ENCODE measurements at regions not wholly inside any gene's neighbourhood (a gene's known extent, or its start where the extent isn't known, plus 50 kb on each side); places are given as distances from the start of the nearest gene placed in this dataset.
"Not testable (repeated sequence)": the region's sequence is repeated elsewhere in the genome, so short reads cannot be mapped to it uniquely, and the experiment has no call there.

GRCh38 chrX:110519501-110519900, 160.9 kb downstream of the RTL9 start:
- Histone ChIP-seq H3K9ac (ENCODE audit: low read length) (no peak overlapping the region), H3K27ac (ENCODE audit: low read depth, low read length) (no peak overlapping the region), H3K9me3 (ENCODE audit: control insufficient read depth, insufficient read depth, low read depth, low read length) (no peaks in the 10 kb centered on the region)

GRCh38 chrX:110519906-110520452, 161.3 kb downstream of the RTL9 start:
- Histone ChIP-seq H3K4me1 (ENCODE audit: control insufficient read depth, insufficient read depth, low read length) (peaks cover 15% of the 10 kb centered on the region), H3K36me3 (ENCODE audit: control insufficient read depth, insufficient read depth, low read length) (no peaks in the 10 kb centered on the region), H3K27me3 (ENCODE audit: control insufficient read depth, insufficient read depth, low read length) (peaks cover 66% of the 10 kb centered on the region), H3K9ac (ENCODE audit: low read length) (no peak overlapping the region), H3K9me3 (ENCODE audit: control insufficient read depth, insufficient read depth, low read depth, low read length) (no peaks in the 10 kb centered on the region), H3K27ac (ENCODE audit: low read depth, low read length) (peak overlapping the region; percentile 63; the same call in 1 of the 2 replicates), H3K4me3 (ENCODE audit: low read depth, low read length) (peak overlapping the region; percentile 27; the same call in 1 of the 2 replicates)

More at GRCh38 chrX:110519501-110519900, 160.9 kb downstream of the RTL9 start:
- Histone ChIP-seq H3K4me1 (ENCODE audit: control insufficient read depth, insufficient read depth, low read length) (peaks cover 15% of the 10 kb centered on the region), H3K27me3 (ENCODE audit: control insufficient read depth, insufficient read depth, low read length) (peaks cover 66% of the 10 kb centered on the region), H3K36me3 (ENCODE audit: control insufficient read depth, insufficient read depth, low read length) (no peaks in the 10 kb centered on the region), H3K4me3 (ENCODE audit: low read depth, low read length) (no peak overlapping the region)

DNA sequence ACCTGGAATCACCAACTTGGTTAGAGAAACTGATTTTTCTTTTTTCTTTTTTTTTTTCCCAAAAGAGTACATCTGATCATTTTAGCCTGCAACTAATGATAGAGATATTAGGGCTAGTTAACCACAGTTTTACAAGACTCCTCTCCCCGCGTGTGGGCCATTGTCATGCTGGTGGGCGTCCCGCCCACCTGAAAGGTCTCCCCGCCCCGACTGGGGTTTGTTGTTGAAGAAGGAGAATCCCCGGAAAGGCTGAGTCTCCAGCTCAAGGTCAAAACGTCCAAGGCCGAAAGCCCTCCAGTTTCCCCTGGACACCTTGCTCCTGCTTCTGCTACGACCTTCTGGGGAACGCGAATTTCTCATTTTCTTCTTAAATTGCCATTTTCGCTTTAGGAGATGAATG, 162.0 kb downstream of the RTL9 start:
- H3K9me3 ChIP-seq (ENCODE audit: control insufficient read depth, insufficient read depth, low read depth, low read length), result not testable (repeated sequence)
- Histone ChIP-seq H3K4me3 (ENCODE audit: low read depth, low read length) (peak overlapping the region; percentile 43), H3K27me3 (ENCODE audit: control insufficient read depth, insufficient read depth, low read length) (peaks cover 62% of the 10 kb centered on the region)

DNA sequence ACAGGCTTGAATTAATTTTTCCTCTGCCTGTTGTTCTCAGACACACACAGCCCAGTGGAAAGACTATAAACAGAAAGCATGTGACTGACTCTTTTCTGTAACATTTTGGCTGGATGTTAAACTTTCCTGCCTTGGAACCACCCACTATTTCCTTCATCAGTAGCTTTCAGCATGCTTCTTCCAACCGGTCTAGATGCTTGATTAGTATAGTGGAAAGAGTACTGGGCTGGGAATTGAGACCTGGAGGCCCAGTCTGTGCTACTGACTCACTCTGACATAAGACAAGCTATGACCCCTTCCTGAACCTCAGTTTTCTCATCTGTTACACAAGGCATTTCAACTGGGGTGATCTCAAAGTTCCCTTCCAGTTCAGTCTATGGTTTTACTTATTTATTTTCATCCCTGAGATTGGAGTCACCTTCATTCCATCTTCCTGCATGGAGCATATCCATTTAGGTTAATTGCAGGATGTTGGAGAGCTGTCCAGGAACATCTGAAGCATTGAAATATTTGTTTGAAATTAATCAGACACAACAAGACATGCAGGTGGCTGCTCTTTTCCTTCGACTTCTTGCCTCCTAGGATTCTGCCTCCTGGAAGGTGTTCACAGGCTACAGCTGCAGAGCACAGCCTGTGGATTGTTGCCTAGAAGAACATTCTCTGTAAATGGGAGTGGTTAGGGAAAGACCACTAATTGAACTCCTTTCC, 173.4 kb downstream of the RTL9 start:
- Histone ChIP-seq H3K4me3 (ENCODE audit: low read depth, low read length) (no peak overlapping the region), H3K36me3 (ENCODE audit: control insufficient read depth, insufficient read depth, low read length) (no peaks in the 10 kb centered on the region), H3K9ac (ENCODE audit: low read length) (no peak overlapping the region), H3K27me3 (ENCODE audit: control insufficient read depth, insufficient read depth, low read length) (peaks cover 26% of the 10 kb centered on the region; the same call in 1 of the 2 replicates), H3K9me3 (ENCODE audit: control insufficient read depth, insufficient read depth, low read depth, low read length) (0 out of 2 replicates have a peak, but pooled peaks cover under 1% of the 10 kb centered on the region), H3K4me1 (ENCODE audit: control insufficient read depth, insufficient read depth, low read length) (no peaks in the 10 kb centered on the region), H3K27ac (ENCODE audit: low read depth, low read length) (no peak overlapping the region)

More for the DNA sequence above, 162.0 kb downstream of the RTL9 start:
- not testable (repeated sequence) for H3K36me3 ChIP-seq (ENCODE audit: control insufficient read depth, insufficient read depth, low read length); H3K27ac ChIP-seq (ENCODE audit: low read depth, low read length)
- H3K9ac ChIP-seq (ENCODE audit: low read length), result peak overlapping the region; percentile 34
- H3K4me1 ChIP-seq (ENCODE audit: control insufficient read depth, insufficient read depth, low read length), result peaks cover 15% of the 10 kb centered on the region

DNA sequence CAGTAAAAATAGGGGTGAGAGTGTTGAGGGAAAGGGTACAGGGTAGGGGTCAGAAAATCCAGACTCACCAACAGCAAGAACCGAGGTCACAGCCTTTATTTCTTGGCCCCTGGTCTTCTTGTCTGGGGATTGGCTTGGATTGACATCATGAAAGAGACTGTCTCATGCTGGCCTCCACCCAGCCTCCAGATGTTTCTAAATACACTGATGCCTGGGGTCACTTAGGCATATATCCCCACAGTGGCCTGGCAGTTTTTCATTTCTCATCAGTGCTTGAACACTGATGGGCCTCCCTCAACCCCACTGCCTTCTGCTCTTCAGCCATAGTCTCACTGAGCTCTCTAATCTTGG, 173.9 kb downstream of the RTL9 start:
- H3K4me3 ChIP-seq (ENCODE audit: low read depth, low read length), result no peak overlapping the region
- H3K27me3 ChIP-seq (ENCODE audit: control insufficient read depth, insufficient read depth, low read length), result peaks cover 26% of the 10 kb centered on the region; the same call in 1 of the 2 replicates
- no peak overlapping the region for H3K9ac ChIP-seq (ENCODE audit: low read length)
- H3K4me1 ChIP-seq (ENCODE audit: control insufficient read depth, insufficient read depth, low read length), result no peaks in the 10 kb centered on the region
- H3K36me3 ChIP-seq (ENCODE audit: control insufficient read depth, insufficient read depth, low read length), result no peaks in the 10 kb centered on the region
- H3K9me3 ChIP-seq (ENCODE audit: control insufficient read depth, insufficient read depth, low read depth, low read length), result no peaks in the 10 kb centered on the region
- no peak overlapping the region for H3K27ac ChIP-seq (ENCODE audit: low read depth, low read length)

- H3K4me1 ChIP-seq (ENCODE audit: control insufficient read depth, insufficient read depth, low read length), result no peaks in the 10 kb centered on the region
- no peak overlapping the region for H3K4me3 ChIP-seq (ENCODE audit: low read depth, low read length)
- H3K27me3 ChIP-seq (ENCODE audit: control insufficient read depth, insufficient read depth, low read length), result peaks cover 9% of the 10 kb centered on the region; the same call in 1 of the 2 replicates
- H3K9me3 ChIP-seq (ENCODE audit: control insufficient read depth, insufficient read depth, low read depth, low read length), result no peaks in the 10 kb centered on the region
- H3K9ac ChIP-seq (ENCODE audit: low read length), result no peak overlapping the region
- H3K36me3 ChIP-seq (ENCODE audit: control insufficient read depth, insufficient read depth, low read length), result no peaks in the 10 kb centered on the region
- no peak overlapping the region for H3K27ac ChIP-seq (ENCODE audit: low read depth, low read length)
These were observed 178.2 kb downstream of the RTL9 start for GRCh38 chrX:110536816-110537215.

DNA sequence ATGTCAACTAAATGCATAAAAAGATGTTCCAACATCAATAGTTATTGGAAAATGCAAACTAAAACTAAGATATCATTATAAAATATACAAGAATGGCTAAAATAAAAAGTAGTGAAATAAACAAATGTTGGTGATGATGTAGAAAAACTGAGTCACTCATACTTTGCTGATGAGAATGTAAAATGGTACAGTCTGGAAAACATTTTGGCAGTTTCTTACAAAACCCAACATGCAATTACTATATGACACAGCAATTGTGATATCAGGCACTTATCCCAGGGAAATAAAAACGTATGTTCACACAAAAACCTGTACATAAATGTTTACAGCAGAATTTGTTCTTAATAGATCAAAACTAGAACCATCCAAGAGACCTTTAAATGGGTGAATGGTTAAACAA, 182.6 kb downstream of the RTL9 start:
- Histone ChIP-seq H3K27ac (ENCODE audit: low read depth, low read length) (no peak overlapping the region), H3K4me1 (ENCODE audit: control insufficient read depth, insufficient read depth, low read length) (no peaks in the 10 kb centered on the region), H3K36me3 (ENCODE audit: control insufficient read depth, insufficient read depth, low read length) (no peaks in the 10 kb centered on the region), H3K9me3 (ENCODE audit: control insufficient read depth, insufficient read depth, low read depth, low read length) (no peaks in the 10 kb centered on the region), H3K27me3 (ENCODE audit: control insufficient read depth, insufficient read depth, low read length) (peaks cover 2% of the 10 kb centered on the region; the same call in 1 of the 2 replicates), H3K9ac (ENCODE audit: low read length) (no peak overlapping the region), H3K4me3 (ENCODE audit: low read depth, low read length) (no peak overlapping the region)

DNA sequence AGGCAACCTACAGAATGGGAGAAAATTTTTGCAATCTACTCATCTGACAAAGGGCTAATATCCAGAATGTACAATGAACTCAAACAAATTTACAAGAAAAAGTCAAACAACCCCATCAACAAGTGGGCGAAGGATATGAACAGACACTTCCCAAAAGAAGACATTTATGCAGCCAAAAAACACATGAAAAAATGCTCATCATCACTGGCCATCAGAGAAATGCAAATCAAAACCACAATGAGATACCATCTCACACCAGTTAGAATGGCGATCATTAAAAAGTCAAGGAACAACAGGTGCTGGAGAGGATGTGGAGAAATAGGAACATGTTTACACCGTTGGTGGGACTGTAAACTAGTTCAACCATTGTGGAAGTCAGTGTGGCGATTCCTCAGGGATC, 192.2 kb downstream of the RTL9 start:
- H3K4me3 ChIP-seq (ENCODE audit: low read depth, low read length); H3K9ac ChIP-seq (ENCODE audit: low read length); H3K27ac ChIP-seq (ENCODE audit: low read depth, low read length); H3K36me3 ChIP-seq (ENCODE audit: control insufficient read depth, insufficient read depth, low read length); H3K9me3 ChIP-seq (ENCODE audit: control insufficient read depth, insufficient read depth, low read depth, low read length); H3K4me1 ChIP-seq (ENCODE audit: control insufficient read depth, insufficient read depth, low read length): not testable (repeated sequence)
- H3K27me3 ChIP-seq (ENCODE audit: control insufficient read depth, insufficient read depth, low read length), result 0 out of 2 replicates have a peak, but pooled peaks cover 12% of the 10 kb centered on the region

GRCh38 chrX:110557864-110558263, 199.2 kb downstream of the RTL9 start:
- Histone ChIP-seq H3K4me1 (ENCODE audit: control insufficient read depth, insufficient read depth, low read length) (no peaks in the 10 kb centered on the region), H3K9me3 (ENCODE audit: control insufficient read depth, insufficient read depth, low read depth, low read length) (peaks cover 24% of the 10 kb centered on the region), H3K4me3 (ENCODE audit: low read depth, low read length) (no peak overlapping the region), H3K27ac (ENCODE audit: low read depth, low read length) (no peak overlapping the region), H3K36me3 (ENCODE audit: control insufficient read depth, insufficient read depth, low read length) (no peaks in the 10 kb centered on the region), H3K27me3 (ENCODE audit: control insufficient read depth, insufficient read depth, low read length) (peaks cover 7% of the 10 kb centered on the region; the same call in 1 of the 2 replicates), H3K9ac (ENCODE audit: low read length) (no peak overlapping the region)

- Histone ChIP-seq H3K9ac (ENCODE audit: low read length) (no peak overlapping the region), H3K36me3 (ENCODE audit: control insufficient read depth, insufficient read depth, low read length) (no peaks in the 10 kb centered on the region), H3K4me1 (ENCODE audit: control insufficient read depth, insufficient read depth, low read length) (no peaks in the 10 kb centered on the region), H3K4me3 (ENCODE audit: low read depth, low read length) (no peak overlapping the region), H3K9me3 (ENCODE audit: control insufficient read depth, insufficient read depth, low read depth, low read length) (peaks cover 24% of the 10 kb centered on the region), H3K27me3 (ENCODE audit: control insufficient read depth, insufficient read depth, low read length) (peaks cover 6% of the 10 kb centered on the region; the same call in 1 of the 2 replicates), H3K27ac (ENCODE audit: low read depth, low read length) (no peak overlapping the region)
These were observed 199.8 kb downstream of the RTL9 start for GRCh38 chrX:110558406-110558805.

- Histone ChIP-seq H3K36me3 (ENCODE audit: control insufficient read depth, insufficient read depth, low read length) (no peaks in the 10 kb centered on the region), H3K4me3 (ENCODE audit: low read depth, low read length) (no peak overlapping the region), H3K27ac (ENCODE audit: low read depth, low read length) (no peak overlapping the region), H3K9me3 (ENCODE audit: control insufficient read depth, insufficient read depth, low read depth, low read length) (peaks cover 24% of the 10 kb centered on the region), H3K4me1 (ENCODE audit: control insufficient read depth, insufficient read depth, low read length) (no peaks in the 10 kb centered on the region), H3K9ac (ENCODE audit: low read length) (no peak overlapping the region), H3K27me3 (ENCODE audit: control insufficient read depth, insufficient read depth, low read length) (peaks cover 3% of the 10 kb centered on the region; the same call in 1 of the 2 replicates)
These were observed 202.4 kb downstream of the RTL9 start for GRCh38 chrX:110561034-110561433.
